ENCODE measurements at regions not wholly inside any gene's neighbourhood (a gene's known extent, or its start where the extent isn't known, plus 50 kb on each side); places are given as distances from the start of the nearest gene placed in this dataset.

DNA sequence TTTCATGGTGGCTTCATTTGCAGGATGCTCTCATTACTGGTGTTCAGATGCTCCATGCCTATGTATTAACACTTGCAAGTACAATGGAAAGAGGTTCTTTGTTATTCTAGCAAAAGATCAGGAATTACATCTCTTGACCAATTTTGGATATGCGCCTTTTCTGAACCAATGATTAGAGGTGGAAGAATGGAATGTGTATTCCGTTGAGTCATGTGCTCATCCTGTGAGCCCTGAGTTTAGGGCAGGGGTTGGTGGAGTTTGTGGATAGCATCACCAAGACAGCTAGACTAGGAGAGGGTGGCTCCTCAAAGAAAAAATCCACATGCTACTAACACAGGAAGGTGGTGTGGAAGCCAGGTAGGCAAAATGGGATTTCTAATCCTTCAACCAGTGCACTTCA, 80.7 kb upstream of the SLC25A26 start:
- H2AFZ ChIP-seq (ENCODE audit: insufficient read depth, low read depth, low read length, poor library complexity, severe bottlenecking): no peak overlapping the region
- Mint-ChIP-seq H3K4me1 (no peaks in the 10 kb centered on the region), H3K9me3 (peaks cover 0 to 1% (median 0%) of the 10 kb centered on the region in 7 donors), H3K4me3 (no peak overlapping the region), H3K27ac (no peak overlapping the region), H3K27me3 (ENCODE audit: low read depth in 3 of 3) (peaks cover 3 to 8% (median 3%) of the 10 kb centered on the region in 3 donors), H3K36me3 (no peaks in the 10 kb centered on the region)
- H3K9me3 ChIP-seq (replicated peaks in 1 of 2; ENCODE audit: control insufficient read depth in 1 of 2, insufficient read depth in 1 of 2, low read length in 2 of 2): no peaks in the 10 kb centered on the region
- no peaks in the 10 kb centered on the region for H3K27me3 ChIP-seq (ENCODE audit: control insufficient read depth in 2 of 2, insufficient read depth in 2 of 2, low read length in 2 of 2)
- intact Hi-C loops (cut with micrococcal nuclease): no loop called here
- H4K20me1 ChIP-seq (ENCODE audit: insufficient read depth, low read length): no peaks in the 10 kb centered on the region
- H3K27ac ChIP-seq (ENCODE audit: low read depth in 1 of 2, low read length in 2 of 2): no peak overlapping the region
- TF ChIP-seq, protein P1, sequence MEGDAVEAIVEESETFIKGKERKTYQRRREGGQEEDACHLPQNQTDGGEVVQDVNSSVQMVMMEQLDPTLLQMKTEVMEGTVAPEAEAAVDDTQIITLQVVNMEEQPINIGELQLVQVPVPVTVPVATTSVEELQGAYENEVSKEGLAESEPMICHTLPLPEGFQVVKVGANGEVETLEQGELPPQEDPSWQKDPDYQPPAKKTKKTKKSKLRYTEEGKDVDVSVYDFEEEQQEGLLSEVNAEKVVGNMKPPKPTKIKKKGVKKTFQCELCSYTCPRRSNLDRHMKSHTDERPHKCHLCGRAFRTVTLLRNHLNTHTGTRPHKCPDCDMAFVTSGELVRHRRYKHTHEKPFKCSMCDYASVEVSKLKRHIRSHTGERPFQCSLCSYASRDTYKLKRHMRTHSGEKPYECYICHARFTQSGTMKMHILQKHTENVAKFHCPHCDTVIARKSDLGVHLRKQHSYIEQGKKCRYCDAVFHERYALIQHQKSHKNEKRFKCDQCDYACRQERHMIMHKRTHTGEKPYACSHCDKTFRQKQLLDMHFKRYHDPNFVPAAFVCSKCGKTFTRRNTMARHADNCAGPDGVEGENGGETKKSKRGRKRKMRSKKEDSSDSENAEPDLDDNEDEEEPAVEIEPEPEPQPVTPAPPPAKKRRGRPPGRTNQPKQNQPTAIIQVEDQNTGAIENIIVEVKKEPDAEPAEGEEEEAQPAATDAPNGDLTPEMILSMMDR (IDR thresholded peaks at IDR 0.05): no peak
- whole genome bisulfite sequencing (ENCODE audit: insufficient coverage): 100% methylated on average over 1 of the region's 2 CpGs
- no peaks in the 10 kb centered on the region for H3K79me2 ChIP-seq (ENCODE audit: insufficient read depth, low read length)
- no peak overlapping the region for H3K9ac ChIP-seq (ENCODE audit: insufficient read depth, low read length, poor library complexity, severe bottlenecking)
- no peaks in the 10 kb centered on the region for H3K36me3 ChIP-seq (replicated peaks in 1 of 2; ENCODE audit: control insufficient read depth in 1 of 2, insufficient read depth in 2 of 2, low read length in 2 of 2)
- no peak overlapping the region for H3K4me2 ChIP-seq (replicated peaks; ENCODE audit: extremely low read depth, low read length, poor library complexity, severe bottlenecking)
- no peaks in the 10 kb centered on the region for H3K4me1 ChIP-seq (ENCODE audit: control insufficient read depth in 1 of 2, insufficient read depth in 2 of 2, low read length in 2 of 2)
- no peak for DNase-seq
- H3K4me3 ChIP-seq (replicated peaks in 1 of 3; ENCODE audit: low read depth in 2 of 3, low read length in 3 of 3): no peak overlapping the region

DNA sequence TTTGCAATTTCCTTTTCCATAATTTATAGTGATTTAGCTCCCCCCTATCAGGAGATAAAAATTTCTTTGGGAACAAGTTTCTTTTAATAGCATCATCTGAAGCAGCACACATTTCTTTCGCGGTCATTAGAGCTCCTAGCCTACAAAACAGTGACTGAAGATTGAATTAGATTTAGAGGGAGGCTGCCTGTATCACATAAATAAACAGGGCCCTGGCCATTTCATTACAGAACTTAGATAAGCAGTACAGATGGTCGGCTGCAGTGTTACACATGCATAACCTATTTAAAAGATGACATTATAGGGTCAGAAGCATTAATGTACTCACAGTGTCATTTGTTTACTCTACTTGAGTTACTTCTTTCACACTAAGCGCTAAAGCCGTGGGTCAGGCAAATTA, 81.4 kb upstream of the SLC25A26 start:
- WGBS (ENCODE audit: insufficient coverage): no CpG with 5 or more reads among the region's 5 CpGs
- H3K9me3 Mint-ChIP-seq: peaks cover 0 to 1% (median 0%) of the 10 kb centered on the region in 7 donors
- no peak overlapping the region for H3K27ac Mint-ChIP-seq
- no peak overlapping the region for H3K4me3 Mint-ChIP-seq
- H4K20me1 ChIP-seq (ENCODE audit: insufficient read depth, low read length): no peaks in the 10 kb centered on the region
- H3K27me3 Mint-ChIP-seq (ENCODE audit: low read depth in 3 of 3): peaks cover 3 to 8% (median 3%) of the 10 kb centered on the region in 3 donors
- no peaks in the 10 kb centered on the region for H3K36me3 ChIP-seq (replicated peaks in 1 of 2; ENCODE audit: control insufficient read depth in 1 of 2, insufficient read depth in 2 of 2, low read length in 2 of 2)
- no peak overlapping the region for H3K4me2 ChIP-seq (replicated peaks; ENCODE audit: extremely low read depth, low read length, poor library complexity, severe bottlenecking)
- no peaks in the 10 kb centered on the region for H3K36me3 Mint-ChIP-seq
- H3K9me3 ChIP-seq (replicated peaks in 1 of 2; ENCODE audit: control insufficient read depth in 1 of 2, insufficient read depth in 1 of 2, low read length in 2 of 2): no peaks in the 10 kb centered on the region
- no peak overlapping the region for H2AFZ ChIP-seq (ENCODE audit: insufficient read depth, low read depth, low read length, poor library complexity, severe bottlenecking)
- TF ChIP-seq, protein P1 (IDR thresholded peaks at IDR 0.05): no peak
- intact Hi-C loops (cut with micrococcal nuclease): no loop called here
- no peak overlapping the region for H3K4me3 ChIP-seq (replicated peaks in 1 of 3; ENCODE audit: low read depth in 2 of 3, low read length in 3 of 3)
- no peaks in the 10 kb centered on the region for H3K4me1 ChIP-seq (ENCODE audit: control insufficient read depth in 1 of 2, insufficient read depth in 2 of 2, low read length in 2 of 2)
- H3K4me1 Mint-ChIP-seq: no peaks in the 10 kb centered on the region
- H3K9ac ChIP-seq (ENCODE audit: insufficient read depth, low read length, poor library complexity, severe bottlenecking): no peak overlapping the region
- no peak for DNase-seq
- H3K79me2 ChIP-seq (ENCODE audit: insufficient read depth, low read length): no peaks in the 10 kb centered on the region
- H3K27ac ChIP-seq (ENCODE audit: low read depth in 1 of 2, low read length in 2 of 2): no peak overlapping the region
- no peaks in the 10 kb centered on the region for H3K27me3 ChIP-seq (ENCODE audit: control insufficient read depth in 2 of 2, insufficient read depth in 2 of 2, low read length in 2 of 2)

Data from CD14-positive monocyte (primary cell).